Smooth muscle cell (in vitro differentiated cells): ENCODE measurements at regions not wholly inside any gene's neighbourhood (a gene's known extent, or its start where the extent isn't known, plus 50 kb on each side); places are given as distances from the start of the nearest gene placed in this dataset.
"Not testable (repeated sequence)": the region's sequence is repeated elsewhere in the genome, so short reads cannot be mapped to it uniquely, and the experiment has no call there.

Experiments used
- DNase-seq: peaks from one replicate; lab custom pipeline; 2025; ENCODE audit not compliant: unreplicated experiment; lab: John Stamatoyannopoulos, UW
- H2AFZ ChIP-seq: fragments of 200-600 bp; sonication (generic); 2 replicates; pipeline ENCODE4 v1.6.0; 2016; ENCODE audit warnings: antibody characterized with exemption, low read depth, mild to moderate bottlenecking
- H3F3A ChIP-seq: fragments of 200-600 bp; sonication (generic); 2 replicates; pipeline ENCODE4 v1.6.0; 2017; ENCODE audit warnings: antibody characterized with exemption, low read depth
- H3K27ac ChIP-seq: fragments of 200-600 bp; sonication (generic); 2 replicates; pipeline ENCODE4 v1.5.1; 2016; ENCODE audit warnings: low read depth, mild to moderate bottlenecking
- H3K27me3 ChIP-seq: fragments of 200-600 bp; sonication (generic); 2 replicates; pipeline ENCODE4 v1.6.1; 2016; ENCODE audit warnings: low read depth, mild to moderate bottlenecking
- H3K36me3 ChIP-seq: fragments of 200-600 bp; sonication (generic); 2 replicates; pipeline ENCODE4 v1.5.1; 2016; ENCODE audit warnings: low read depth
- H3K4me1 ChIP-seq: fragments of 200-600 bp; sonication (generic); 2 replicates; pipeline ENCODE4 v1.5.1; 2016; ENCODE audit warnings: low read depth
- H3K4me2 ChIP-seq: fragments of 200-600 bp; sonication (generic); 2 replicates; pipeline ENCODE4 v1.6.0; 2016; ENCODE audit warnings: mild to moderate bottlenecking
- H3K4me3 ChIP-seq: fragments of 200-600 bp; sonication (generic); 2 replicates; pipeline ENCODE4 v1.5.1; 2016; ENCODE audit warnings: mild to moderate bottlenecking
- H3K79me2 ChIP-seq: fragments of 200-600 bp; sonication (generic); 2 replicates; pipeline ENCODE4 v1.6.0; 2016; ENCODE audit warnings: low read depth, mild to moderate bottlenecking
- H3K9ac ChIP-seq: fragments of 200-600 bp; sonication (generic); 2 replicates; pipeline ENCODE4 v1.6.0; 2016; ENCODE audit warnings: low read depth
- H3K9me3 ChIP-seq: fragments of 200-600 bp; sonication (generic); replicated peaks from 2 replicates; pipeline ENCODE4 v1.5.1; 2016; ENCODE audit warnings: low read depth
- H4K20me1 ChIP-seq: fragments of 200-600 bp; sonication (generic); 2 replicates; pipeline ENCODE4 v1.6.0; 2016; ENCODE audit warnings: low read depth
- WGBS: methylation state at CpG from one replicate; pipeline ENCODE4 v1.1.7; 2016; ENCODE audit warnings: low lambda C conversion rate; 5-methylcytosine and 5-hydroxymethylcytosine counted together
- TF ChIP-seq, protein P1 (sequence below): fragments of 200-600 bp; sonication (generic); IDR thresholded peaks from 2 replicates; pipeline ENCODE4 v1.5.1; 2017; ENCODE audit warnings: borderline replicate concordance, mild to moderate bottlenecking, antibody characterized with exemption; ENCODE audit not compliant: insufficient read depth, poor library complexity, severe bottlenecking

DNA sequence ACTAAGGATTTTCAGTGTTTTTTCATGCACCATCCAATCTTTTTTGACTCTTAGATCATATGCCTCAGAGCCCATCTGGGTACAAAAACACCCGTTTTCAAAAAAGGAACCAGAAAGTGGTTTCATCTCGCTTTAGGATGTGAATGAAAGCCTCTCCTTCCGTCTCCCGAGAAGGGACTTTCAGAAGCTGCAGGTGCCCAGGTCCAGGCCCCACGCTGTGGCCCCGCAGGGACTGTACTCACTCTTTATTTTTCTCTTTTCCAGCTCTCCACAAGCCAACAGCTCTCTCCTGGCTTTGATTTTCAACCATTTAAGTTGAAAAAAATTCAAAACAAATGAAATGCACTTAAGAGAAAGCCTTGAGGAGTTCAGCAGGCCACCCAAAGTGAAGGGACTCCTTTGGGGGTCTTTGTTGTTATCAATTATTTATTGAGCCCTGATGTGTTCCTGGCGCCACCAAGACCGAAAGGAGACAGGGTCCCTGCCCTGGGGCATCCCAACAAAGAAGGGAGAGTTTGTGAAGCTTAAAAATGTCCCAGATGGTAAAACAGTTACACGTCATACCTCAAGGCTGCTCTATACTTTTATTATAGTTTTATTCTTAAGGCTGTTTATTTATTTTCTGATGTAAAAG lies 467.3 kb downstream of the PREX1 start:
- no peak overlapping the region for H2AFZ ChIP-seq
- no peaks in the 10 kb centered on the region for H3K4me1 ChIP-seq
- H3K36me3 ChIP-seq = no peaks in the 10 kb centered on the region
- H3F3A ChIP-seq = no peaks in the 10 kb centered on the region
- H3K4me3 ChIP-seq = no peak overlapping the region
- H3K79me2 ChIP-seq = no peaks in the 10 kb centered on the region
- DNase-seq = no peak
- TF ChIP-seq, protein P1, sequence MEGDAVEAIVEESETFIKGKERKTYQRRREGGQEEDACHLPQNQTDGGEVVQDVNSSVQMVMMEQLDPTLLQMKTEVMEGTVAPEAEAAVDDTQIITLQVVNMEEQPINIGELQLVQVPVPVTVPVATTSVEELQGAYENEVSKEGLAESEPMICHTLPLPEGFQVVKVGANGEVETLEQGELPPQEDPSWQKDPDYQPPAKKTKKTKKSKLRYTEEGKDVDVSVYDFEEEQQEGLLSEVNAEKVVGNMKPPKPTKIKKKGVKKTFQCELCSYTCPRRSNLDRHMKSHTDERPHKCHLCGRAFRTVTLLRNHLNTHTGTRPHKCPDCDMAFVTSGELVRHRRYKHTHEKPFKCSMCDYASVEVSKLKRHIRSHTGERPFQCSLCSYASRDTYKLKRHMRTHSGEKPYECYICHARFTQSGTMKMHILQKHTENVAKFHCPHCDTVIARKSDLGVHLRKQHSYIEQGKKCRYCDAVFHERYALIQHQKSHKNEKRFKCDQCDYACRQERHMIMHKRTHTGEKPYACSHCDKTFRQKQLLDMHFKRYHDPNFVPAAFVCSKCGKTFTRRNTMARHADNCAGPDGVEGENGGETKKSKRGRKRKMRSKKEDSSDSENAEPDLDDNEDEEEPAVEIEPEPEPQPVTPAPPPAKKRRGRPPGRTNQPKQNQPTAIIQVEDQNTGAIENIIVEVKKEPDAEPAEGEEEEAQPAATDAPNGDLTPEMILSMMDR = no peak
- no peaks in the 10 kb centered on the region for H3K9me3 ChIP-seq
- H3K4me2 ChIP-seq = no peak overlapping the region
- 88% methylated on average over 9 of the region's 9 CpGs for WGBS
- H3K27ac ChIP-seq = no peak overlapping the region
- H3K9ac ChIP-seq = no peak overlapping the region
- H3K27me3 ChIP-seq = no peaks in the 10 kb centered on the region
- H4K20me1 ChIP-seq = no peaks in the 10 kb centered on the region

DNA sequence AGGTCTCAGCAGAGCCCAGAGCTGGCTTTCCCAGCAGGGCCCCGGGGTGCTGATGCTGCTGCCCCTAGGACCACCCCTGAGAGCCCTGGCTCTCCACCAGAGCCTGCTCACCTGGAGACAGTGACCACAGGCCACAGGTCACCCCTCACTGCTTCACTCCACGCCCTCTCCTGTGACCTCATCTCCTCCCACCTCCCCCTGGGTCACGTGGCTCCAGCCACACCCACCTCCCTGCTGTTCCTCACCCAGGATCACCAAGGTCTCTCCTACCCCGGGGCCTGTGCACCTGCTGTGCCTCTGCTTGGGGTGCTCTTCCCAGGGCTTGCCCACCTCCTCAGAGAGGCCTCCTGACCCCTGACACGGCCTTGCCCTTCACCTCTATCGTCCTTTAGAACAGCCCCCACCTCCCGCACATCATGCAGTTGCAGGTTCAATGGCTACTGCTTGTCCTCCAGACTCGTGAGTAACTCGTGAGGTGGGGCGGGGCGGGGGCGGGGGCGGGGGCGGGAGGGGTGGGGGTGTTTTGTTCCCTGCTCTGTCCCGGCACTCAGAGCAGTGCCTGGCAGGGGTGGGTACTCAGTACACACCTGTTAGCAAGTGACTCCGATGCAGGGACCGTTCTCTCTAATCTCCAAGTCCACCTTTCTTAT lies 468.0 kb downstream of the PREX1 start:
- Histone ChIP-seq H3K27me3 (no peaks in the 10 kb centered on the region), H3K36me3 (no peaks in the 10 kb centered on the region), H3K4me3 (no peak overlapping the region), H3K27ac (no peak overlapping the region), H2AFZ (no peak overlapping the region), H3K9me3 (no peaks in the 10 kb centered on the region), H4K20me1 (no peaks in the 10 kb centered on the region), H3K4me2 (no peak overlapping the region), H3K9ac (no peak overlapping the region), H3K4me1 (no peaks in the 10 kb centered on the region), H3F3A (no peaks in the 10 kb centered on the region), H3K79me2 (no peaks in the 10 kb centered on the region)
- 78% methylated on average over 17 of the region's 17 CpGs for WGBS
- no peak for DNase-seq
- TF ChIP-seq, protein P1 = no peak

DNA sequence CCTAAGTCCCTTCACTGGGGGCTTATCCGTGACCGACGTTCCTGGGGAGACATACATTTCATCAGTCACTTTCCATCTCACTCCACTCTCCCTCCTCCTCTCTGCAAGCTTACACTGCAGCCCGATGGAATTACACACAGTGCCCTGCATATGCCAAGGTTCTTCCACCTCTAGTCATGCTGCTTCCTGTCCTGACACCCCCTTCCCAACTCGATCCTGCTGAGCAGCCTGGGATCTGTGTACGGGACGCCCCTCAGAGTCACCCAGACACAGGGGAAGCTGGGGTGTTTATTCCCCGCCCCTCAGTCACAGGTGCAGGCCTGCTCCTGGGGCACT lies 468.8 kb downstream of the PREX1 start:
- not testable (repeated sequence) for H3K36me3 ChIP-seq, H3K4me1 ChIP-seq, H3K9me3 ChIP-seq, H3F3A ChIP-seq, DNase-seq, H3K4me3 ChIP-seq, H3K27me3 ChIP-seq, H3K79me2 ChIP-seq, H4K20me1 ChIP-seq, H3K9ac ChIP-seq, H3K4me2 ChIP-seq, H3K27ac ChIP-seq, H2AFZ ChIP-seq
- 71% methylated on average over 4 of the region's 8 CpGs for WGBS

DNA sequence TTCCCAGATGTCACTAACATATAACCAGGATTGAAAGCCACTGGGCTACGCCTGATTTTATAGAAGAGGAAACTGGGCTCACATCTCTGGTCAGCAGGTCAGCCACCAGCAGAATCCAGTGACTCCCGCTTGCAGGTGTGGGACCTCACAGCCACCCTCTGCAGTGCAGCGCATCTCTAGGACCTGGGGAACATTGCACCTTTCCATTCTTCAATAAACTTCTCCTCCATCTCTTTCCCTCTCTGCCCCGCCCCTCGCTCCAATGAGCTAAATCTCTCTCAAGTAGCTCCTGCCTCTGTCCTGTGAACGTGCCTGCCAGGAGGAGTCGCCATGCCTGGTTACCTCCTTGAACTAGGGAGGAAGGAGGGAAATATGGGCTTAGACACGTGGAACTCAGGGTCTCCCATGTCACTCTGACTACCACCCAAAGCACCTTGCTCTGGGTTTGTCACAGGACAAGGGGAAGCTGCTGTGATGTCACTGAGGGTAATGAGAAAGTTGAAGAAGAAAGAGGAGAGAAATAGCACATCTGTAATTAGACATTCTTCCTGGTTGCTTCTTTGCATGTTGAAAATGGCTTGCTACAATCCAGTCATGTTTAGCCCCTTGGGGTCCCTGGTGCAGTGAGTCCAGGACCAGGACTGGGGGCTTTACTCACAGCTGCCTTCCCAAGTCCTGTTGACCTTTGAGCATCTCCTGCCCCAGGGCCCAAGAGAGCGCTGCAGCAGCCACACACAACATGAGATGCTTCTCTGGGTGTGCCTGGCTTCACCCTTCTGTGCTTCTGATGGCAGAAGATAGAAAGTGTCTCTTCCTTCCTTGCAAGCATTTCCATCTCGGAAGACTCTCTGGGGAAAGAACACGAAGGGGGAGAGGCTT lies 469.4 kb downstream of the PREX1 start:
- H3K9ac ChIP-seq = no peak overlapping the region
- no peaks in the 10 kb centered on the region for H3K9me3 ChIP-seq
- 87% methylated on average over 11 of the region's 11 CpGs for WGBS
- H3K79me2 ChIP-seq = no peaks in the 10 kb centered on the region
- no peaks in the 10 kb centered on the region for H3K4me1 ChIP-seq
- H3K4me3 ChIP-seq = no peak overlapping the region
- no peak overlapping the region for H3K27ac ChIP-seq
- H3F3A ChIP-seq = no peaks in the 10 kb centered on the region
- H3K27me3 ChIP-seq = no peaks in the 10 kb centered on the region
- no peak for DNase-seq
- H4K20me1 ChIP-seq = no peaks in the 10 kb centered on the region
- no peaks in the 10 kb centered on the region for H3K36me3 ChIP-seq
- no peak overlapping the region for H2AFZ ChIP-seq
- TF ChIP-seq, protein P1 = no peak
- H3K4me2 ChIP-seq = no peak overlapping the region
